Skeletal muscle tissue (tissue), 3 donors: ENCODE measurements at regions not wholly inside any gene's neighbourhood (a gene's known extent, or its start where the extent isn't known, plus 50 kb on each side); places are given as distances from the start of the nearest gene placed in this dataset.

ENCODE experiments used
- H3K27ac ChIP-seq: one replicate; pipeline ENCODE4 v1.7.0; 2013; ENCODE audit warnings: mild to moderate bottlenecking, low read depth, low read length, inconsistent platforms
- H3K27me3 ChIP-seq, 3 donors: one replicate each; pipeline ENCODE4 v1.7.0; 2013; ENCODE audit warnings: low read length in 3 of 3; ENCODE audit not compliant: control insufficient read depth in 3 of 3, insufficient read depth in 3 of 3
- H3K36me3 ChIP-seq, 3 donors: one replicate each; pipeline ENCODE4 v1.7.0; 2013; ENCODE audit warnings: low read length in 3 of 3; ENCODE audit not compliant: control insufficient read depth in 3 of 3, insufficient read depth in 3 of 3
- H3K4me1 ChIP-seq, 3 donors: one replicate each; pipeline ENCODE4 v1.7.0; 2013; ENCODE audit warnings: low read length in 3 of 3, mild to moderate bottlenecking in 3 of 3; ENCODE audit not compliant: control insufficient read depth in 3 of 3, insufficient read depth in 3 of 3
- H3K4me3 ChIP-seq, 3 donors: one replicate each; pipeline ENCODE4 v1.7.0; 2013; ENCODE audit warnings: low read length in 3 of 3
- H3K9ac ChIP-seq, 3 donors: one replicate each; pipeline ENCODE4 v1.7.0; 2013; ENCODE audit warnings: low read length in 3 of 3, mild to moderate bottlenecking in 3 of 3, moderate library complexity in 2 of 3, low read depth in 1 of 3
- H3K9me3 ChIP-seq, 3 donors: one replicate each; pipeline ENCODE4 v1.7.0; 2013; ENCODE audit warnings: low read length in 3 of 3; ENCODE audit not compliant: control insufficient read depth in 3 of 3
- donor health status: Osteomylitis.

DNA sequence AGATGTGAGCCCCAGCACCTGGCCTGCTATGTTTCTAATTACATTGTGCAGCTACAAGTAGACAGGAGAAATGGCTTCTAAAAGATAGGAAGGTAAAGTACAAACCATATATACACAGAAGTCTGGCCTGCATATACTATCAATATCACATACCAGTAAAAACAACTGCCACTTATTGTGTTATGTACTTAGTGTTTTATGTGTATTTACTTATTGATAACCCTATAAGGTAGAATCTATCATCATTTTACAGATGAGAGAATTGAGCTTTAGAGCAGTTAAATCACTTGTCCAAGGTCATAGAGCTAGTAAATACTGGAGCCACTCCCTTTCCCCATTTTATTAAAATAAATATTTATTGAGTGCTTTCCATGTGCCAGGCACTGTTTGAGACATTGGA is 102.4 kb upstream of the PRDM1 start:
- no peak overlapping the region for H3K27ac ChIP-seq
- no peaks in the 10 kb centered on the region for H3K9me3 ChIP-seq
- no peaks in the 10 kb centered on the region for H3K36me3 ChIP-seq
- peaks cover 4 to 12% (median 8%) of the 10 kb centered on the region in 3 donors for H3K4me1 ChIP-seq
- no peak overlapping the region for H3K9ac ChIP-seq
- H3K27me3 ChIP-seq = peaks cover 44 to 49% (median 45%) of the 10 kb centered on the region in 3 donors
- H3K4me3 ChIP-seq = no peak overlapping the region

DNA sequence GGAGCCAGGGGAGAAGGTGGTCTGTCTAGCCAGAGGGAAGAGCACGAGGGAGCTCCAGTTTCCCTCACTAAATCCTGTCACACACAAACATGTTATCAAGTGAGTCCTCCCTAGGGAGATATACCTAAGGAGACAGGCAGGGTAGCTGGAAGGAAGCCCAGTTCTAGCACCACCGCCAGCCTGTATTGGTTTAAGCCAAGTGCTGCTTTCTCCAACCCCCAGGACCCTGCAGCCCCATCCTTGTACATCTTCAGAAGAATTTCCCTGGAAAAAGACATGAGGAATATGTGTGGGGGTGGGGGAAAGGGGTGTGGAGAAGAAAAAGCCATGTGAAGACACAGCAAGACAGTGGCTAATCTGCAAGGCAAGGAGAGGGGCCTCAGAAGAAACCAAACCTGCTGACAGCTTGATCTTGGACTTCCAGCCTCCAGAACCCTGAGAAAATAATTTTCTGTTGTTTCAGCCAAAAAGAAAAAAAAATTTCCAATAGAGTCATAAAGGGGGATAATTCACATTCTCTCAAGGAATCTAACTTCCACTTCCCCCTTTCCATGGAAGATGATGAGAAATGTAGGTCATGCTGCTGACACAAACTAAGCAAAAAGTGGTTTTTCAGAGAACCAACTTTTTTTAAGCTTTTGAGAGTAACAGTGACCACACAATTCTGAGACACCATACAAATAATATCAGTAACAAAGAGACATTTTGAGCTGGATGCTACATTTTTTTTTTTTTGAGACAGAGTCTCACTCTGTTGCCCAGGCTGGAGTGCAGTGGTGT is 103.2 kb upstream of the PRDM1 start:
- Histone ChIP-seq H3K4me3 (no peak overlapping the region), H3K27ac (no peak overlapping the region), H3K4me1 (peaks cover 4 to 12% (median 8%) of the 10 kb centered on the region in 3 donors), H3K27me3 (peaks cover 44 to 45% (median 45%) of the 10 kb centered on the region in 3 donors), H3K9ac (no peak overlapping the region), H3K9me3 (no peaks in the 10 kb centered on the region), H3K36me3 (no peaks in the 10 kb centered on the region)

DNA sequence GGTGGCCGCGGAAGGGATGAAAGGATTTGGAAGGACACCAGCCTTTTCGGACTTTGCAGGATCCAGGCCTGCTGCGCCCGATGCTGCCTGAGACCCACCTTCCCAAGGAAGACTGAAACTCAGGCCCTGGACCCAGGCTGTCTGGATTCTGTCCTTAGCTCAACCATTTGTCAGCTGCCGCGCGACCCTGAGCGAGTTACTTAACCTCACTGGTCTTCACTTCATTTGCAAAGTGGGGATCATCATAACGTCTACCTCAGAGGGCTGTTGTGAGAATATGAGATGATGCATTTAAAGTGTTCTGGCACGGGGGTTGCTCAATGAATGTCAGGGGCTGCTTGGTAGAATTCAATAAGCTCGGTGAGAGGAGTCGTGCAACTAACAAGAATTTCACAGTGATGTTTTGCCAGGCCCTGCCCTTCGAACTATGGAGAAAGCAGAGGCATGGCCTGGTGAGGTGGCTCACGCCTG is 104.2 kb upstream of the PRDM1 start:
- H3K9me3 ChIP-seq = no peaks in the 10 kb centered on the region
- H3K4me3 ChIP-seq = peak overlapping the region in 1 of 3 donors; percentile 35
- H3K27ac ChIP-seq = no peak overlapping the region
- peaks cover 42 to 44% (median 43%) of the 10 kb centered on the region in 3 donors for H3K27me3 ChIP-seq
- H3K9ac ChIP-seq = no peak overlapping the region
- no peaks in the 10 kb centered on the region for H3K36me3 ChIP-seq
- peaks cover 4 to 12% (median 8%) of the 10 kb centered on the region in 3 donors for H3K4me1 ChIP-seq

DNA sequence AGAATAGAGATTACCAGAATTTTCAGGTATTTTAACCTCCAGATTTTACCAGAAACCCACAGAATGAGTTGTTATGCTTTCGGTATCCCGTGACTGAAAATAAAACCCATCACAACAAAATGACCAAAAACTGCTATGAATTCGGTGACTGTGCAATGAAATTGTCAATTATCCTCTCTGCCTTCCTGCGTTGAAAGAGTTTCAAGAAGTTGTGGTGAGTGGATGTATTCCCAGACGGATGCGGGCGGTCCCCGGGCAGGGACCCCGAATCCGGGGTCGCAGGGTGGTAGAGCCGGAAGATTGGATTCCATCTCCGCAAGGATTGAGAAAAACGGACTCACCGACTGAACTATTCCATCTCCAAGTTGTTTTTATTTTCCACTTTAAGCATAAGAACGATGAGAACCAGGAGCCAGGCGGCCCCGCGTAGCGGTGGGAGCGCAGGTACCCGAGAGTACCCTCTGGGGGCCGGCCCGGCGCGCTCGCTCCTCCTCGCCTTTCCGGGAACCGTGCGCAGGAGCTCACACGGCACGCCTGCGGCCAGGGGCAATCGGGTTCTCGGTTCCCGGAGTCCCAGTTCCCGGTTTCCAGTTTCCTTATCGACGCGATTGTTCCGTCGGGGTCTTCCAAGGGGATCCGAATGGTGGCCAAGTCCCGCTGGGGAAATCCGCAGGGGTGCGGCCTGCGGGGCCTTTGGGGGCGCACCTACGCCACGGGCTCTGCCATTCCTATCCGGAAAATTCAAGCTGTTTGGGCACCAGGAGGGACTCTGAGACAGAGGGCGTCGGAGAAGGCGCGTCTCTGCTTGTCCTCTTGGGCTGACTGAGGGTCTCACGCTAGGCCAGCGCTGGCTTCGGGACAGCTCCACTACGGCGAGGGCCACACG is 104.9 kb upstream of the PRDM1 start:
- Histone ChIP-seq H3K4me3 (peak overlapping the region; percentile 20 to 57 (median 35)), H3K9me3 (no peaks in the 10 kb centered on the region), H3K4me1 (peaks cover 4 to 10% (median 7%) of the 10 kb centered on the region in 3 donors), H3K27ac (no peak overlapping the region), H3K27me3 (peaks cover 35 to 37% (median 36%) of the 10 kb centered on the region in 3 donors), H3K36me3 (no peaks in the 10 kb centered on the region), H3K9ac (peak overlapping the region in 1 of 3 donors; percentile 45)

DNA sequence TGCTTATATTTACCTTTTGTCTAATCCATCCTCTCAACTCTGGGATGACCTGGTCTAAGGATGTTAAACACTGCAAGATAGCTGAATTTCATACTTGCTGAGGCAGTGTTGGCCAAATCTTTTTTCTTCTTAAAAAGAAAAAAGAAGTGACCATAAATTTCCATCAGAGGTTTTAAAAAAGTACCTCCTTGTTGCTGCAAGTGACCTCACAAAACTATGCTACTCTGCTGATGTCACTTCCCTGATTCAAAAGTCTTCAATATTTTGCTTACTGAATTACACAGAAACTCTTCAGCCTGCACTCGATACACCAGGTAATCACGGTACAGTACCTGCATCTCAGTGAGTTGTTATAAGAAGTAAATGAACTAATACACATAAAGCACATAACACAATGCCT is 107.2 kb upstream of the PRDM1 start:
- H3K9ac ChIP-seq = no peak overlapping the region
- no peak overlapping the region for H3K27ac ChIP-seq
- peaks cover 0 to 6% (median 2%) of the 10 kb centered on the region in 3 donors for H3K4me1 ChIP-seq
- peaks cover 20 to 26% (median 22%) of the 10 kb centered on the region in 3 donors for H3K27me3 ChIP-seq
- H3K9me3 ChIP-seq = no peaks in the 10 kb centered on the region
- H3K4me3 ChIP-seq = no peak overlapping the region
- H3K36me3 ChIP-seq = no peaks in the 10 kb centered on the region

DNA sequence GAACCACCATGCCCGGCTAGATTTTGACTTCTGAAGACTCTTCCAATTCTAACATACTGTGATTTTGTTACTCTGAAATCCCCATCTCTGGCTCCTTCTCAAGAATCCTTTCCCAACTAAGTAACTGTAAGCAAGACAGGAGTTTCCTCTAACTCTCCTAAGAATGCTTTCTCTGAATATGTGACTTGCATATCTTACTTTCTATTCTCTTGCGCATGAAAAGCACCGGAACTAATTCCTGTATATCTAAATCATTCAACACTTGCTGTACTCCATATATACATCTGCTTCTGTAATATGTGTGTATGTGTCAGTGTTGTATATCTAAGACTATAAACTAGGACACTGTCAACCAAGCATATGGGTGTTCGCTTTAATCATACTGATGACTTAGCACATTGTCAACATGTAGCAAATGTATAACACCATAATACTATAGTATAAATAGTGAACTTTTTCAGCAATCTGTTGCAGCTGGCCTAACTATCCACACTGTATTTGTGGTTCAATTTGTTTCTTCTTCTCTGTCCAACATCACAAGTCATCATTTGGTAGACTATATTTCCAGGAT is 108.1 kb upstream of the PRDM1 start:
- Histone ChIP-seq H3K27me3 (peaks cover 20 to 26% (median 22%) of the 10 kb centered on the region in 3 donors), H3K9ac (no peak overlapping the region), H3K4me3 (no peak overlapping the region), H3K36me3 (no peaks in the 10 kb centered on the region), H3K9me3 (peaks cover 0 to under 1% (median 0%) of the 10 kb centered on the region in 3 donors), H3K4me1 (peaks cover 0 to 6% (median 2%) of the 10 kb centered on the region in 3 donors), H3K27ac (no peak overlapping the region)

DNA sequence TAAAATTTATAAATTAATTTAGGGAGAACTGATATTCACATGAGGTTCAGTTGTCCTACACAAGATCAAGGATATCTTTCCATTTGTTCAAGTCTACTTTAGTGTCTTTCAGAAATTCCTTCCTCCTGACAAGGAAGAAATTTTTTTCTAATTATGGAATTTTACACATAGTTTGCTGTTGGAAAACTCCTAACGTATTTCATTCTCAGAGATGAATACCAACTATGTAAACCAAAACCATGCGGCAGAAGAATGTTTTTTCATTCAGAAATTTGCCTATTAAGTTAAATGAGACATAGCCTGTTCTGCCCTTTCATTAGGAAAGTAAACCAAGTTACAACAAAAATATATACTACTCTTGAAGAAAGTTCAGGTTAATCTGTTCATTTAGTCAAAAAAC is 111.2 kb upstream of the PRDM1 start:
- Histone ChIP-seq H3K4me1 (no peaks in the 10 kb centered on the region), H3K36me3 (no peaks in the 10 kb centered on the region), H3K27me3 (peaks cover 0 to 6% (median 0%) of the 10 kb centered on the region in 3 donors), H3K4me3 (no peak overlapping the region), H3K9me3 (peaks cover 0 to 5% (median 0%) of the 10 kb centered on the region in 3 donors), H3K27ac (no peak overlapping the region), H3K9ac (no peak overlapping the region)

DNA sequence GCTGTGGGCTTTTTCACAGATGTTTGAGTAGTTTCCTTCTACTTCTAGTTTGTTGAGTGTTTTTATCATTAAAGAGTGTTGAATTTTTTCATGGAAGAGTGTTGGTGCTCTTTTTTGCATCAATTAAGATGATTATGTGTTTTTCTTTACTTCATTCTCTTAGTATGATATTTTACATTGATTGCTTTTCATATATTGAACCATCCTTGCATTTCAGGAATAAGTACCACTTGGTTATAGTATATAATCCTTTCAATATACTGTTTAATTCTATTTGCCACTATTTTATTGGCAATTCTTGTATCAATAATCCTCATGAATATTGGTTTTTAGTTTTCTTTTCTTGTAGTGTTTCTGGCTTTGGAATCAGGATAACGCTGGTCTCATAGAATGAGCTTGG is 113.7 kb upstream of the PRDM1 start:
- Histone ChIP-seq H3K9ac (no peak overlapping the region), H3K27me3 (peaks cover 0 to 6% (median 0%) of the 10 kb centered on the region in 3 donors)

DNA sequence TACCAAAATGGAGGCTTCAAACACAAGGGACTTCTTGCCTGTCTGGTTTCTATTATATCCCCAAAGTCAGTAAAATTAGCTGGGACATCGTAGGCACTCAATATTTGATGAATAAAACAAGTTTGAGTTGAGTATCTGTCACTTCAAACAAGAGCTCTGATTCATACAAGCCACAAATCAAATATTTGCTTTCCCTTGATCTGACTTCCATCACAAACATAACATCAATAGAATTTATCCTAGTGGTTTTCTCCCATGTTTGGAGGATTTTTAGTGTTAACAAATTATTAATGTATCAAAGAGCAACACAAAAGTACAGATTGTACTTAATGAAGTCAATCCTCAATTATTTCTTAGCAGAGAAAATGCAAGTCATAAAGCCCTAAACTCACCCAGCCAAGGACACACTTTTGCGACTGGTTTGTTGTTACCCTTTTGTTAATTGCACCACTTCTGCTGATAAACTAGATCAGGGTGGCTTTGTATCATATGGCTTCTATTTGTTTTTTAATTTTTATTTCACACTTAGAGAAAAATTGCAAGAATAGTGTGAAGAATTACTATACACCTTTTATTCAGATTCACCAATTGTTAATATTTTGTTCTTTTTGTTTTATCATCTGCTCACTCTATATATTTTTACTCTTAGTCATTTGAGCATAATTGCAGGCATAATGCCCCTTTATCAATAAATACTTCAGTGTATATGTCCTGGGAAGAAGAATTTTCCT is 117.4 kb upstream of the PRDM1 start:
- H3K27ac ChIP-seq = no peak overlapping the region
- H3K4me3 ChIP-seq = no peak overlapping the region
- no peaks in the 10 kb centered on the region for H3K36me3 ChIP-seq
- H3K9ac ChIP-seq = no peak overlapping the region
- peaks cover 0 to 5% (median 0%) of the 10 kb centered on the region in 3 donors for H3K9me3 ChIP-seq
- H3K27me3 ChIP-seq = no peaks in the 10 kb centered on the region
- no peaks in the 10 kb centered on the region for H3K4me1 ChIP-seq

More for the DNA sequence above, 113.7 kb upstream of the PRDM1 start:
- peaks cover 0 to 5% (median 0%) of the 10 kb centered on the region in 3 donors for H3K9me3 ChIP-seq
- no peaks in the 10 kb centered on the region for H3K4me1 ChIP-seq
- H3K4me3 ChIP-seq = no peak overlapping the region
- H3K27ac ChIP-seq = no peak overlapping the region
- no peaks in the 10 kb centered on the region for H3K36me3 ChIP-seq
